ENCODE measurements at regions not wholly inside any gene's neighbourhood (a gene's known extent, or its start where the extent isn't known, plus 50 kb on each side); places are given as distances from the start of the nearest gene placed in this dataset.
"Not testable (repeated sequence)": the region's sequence is repeated elsewhere in the genome, so short reads cannot be mapped to it uniquely, and the experiment has no call there.

DNA sequence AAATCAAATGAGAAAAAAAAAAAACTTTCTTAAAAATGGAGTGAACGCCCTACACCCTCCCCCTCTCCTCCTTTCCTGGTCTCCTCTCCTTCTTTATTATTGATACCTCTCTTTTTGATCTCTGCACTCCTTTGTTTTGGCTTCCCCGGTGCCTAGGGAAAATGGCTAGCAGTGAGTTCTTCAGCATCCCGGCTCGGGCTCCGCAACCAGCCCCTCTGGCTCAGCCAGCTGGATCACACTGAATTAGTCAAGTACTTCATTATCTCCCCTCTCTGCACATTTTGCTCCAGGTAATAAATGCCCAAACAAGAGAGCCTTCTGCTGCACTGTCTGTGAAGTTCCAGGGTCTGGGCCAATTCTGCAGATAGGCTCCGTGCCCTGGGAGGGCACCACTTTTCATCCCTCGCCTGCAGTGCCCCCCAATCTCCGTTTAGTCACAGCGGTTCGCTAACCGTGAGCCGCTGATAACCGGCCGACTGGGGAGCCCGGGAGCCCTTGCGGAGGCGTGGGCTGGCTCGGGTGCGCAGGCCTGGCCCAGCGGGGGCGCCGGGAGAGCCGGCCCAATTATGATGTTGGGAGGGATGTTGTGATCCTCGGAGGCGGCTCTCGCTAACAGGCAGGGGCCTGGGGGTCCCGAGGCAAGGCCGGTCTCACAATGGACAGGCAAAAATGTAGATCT lies 301.9 kb downstream of the TFAP2A start:
- no peak for DNase-seq

DNA sequence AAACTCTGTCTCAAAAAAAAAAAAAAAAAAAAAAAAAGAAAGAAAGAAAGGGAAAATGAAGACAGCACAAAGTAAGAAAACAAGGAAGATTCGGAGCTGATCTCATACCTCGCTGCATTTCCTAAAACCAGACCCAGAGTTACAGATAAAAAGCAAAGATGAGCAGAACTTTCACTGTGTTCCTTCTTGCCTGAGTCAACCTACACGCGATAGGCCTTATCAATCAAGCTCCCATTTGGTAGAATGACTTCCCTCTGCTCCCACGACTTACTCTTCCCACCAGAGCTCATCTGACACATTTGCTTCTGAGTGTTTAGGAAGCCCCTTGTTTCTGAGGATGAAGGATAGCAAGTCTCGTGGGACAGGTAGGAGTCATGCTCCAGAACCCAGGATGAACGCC lies 302.9 kb downstream of the TFAP2A start:
- no peak for DNase-seq

DNA sequence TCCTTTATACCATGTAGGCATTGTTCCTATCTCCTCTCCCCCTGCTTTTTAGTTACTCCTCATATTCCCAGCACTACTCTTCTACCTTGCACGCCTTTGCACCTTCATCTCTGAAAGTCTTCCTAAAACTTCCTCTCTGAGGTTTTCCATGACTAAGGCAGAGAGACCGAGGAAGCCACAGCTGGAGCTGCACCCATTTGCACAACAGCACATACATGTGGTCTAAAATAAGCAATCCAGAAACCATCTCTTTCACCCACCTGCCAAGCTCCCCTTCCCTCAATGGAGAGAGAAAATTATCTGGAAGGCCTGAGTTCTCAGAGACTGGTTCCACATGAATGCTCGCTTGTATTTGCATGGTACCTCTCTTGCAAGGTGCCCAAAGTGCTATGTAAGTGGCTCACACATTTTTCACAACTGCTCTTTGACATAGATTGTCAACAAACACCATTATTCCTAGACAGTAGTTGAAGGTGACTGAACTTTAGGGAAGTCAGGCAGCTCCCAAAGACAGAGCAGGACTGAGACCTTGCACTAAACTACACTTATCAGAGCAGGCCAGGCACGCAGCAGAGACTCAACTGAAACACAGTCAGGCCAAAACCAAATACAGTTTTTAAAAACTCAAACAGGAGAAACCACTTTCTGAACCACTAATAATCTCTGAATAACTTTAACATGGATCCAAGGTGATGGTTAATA lies 313.2 kb downstream of the TFAP2A start:
- DNase-seq, result no peak

DNA sequence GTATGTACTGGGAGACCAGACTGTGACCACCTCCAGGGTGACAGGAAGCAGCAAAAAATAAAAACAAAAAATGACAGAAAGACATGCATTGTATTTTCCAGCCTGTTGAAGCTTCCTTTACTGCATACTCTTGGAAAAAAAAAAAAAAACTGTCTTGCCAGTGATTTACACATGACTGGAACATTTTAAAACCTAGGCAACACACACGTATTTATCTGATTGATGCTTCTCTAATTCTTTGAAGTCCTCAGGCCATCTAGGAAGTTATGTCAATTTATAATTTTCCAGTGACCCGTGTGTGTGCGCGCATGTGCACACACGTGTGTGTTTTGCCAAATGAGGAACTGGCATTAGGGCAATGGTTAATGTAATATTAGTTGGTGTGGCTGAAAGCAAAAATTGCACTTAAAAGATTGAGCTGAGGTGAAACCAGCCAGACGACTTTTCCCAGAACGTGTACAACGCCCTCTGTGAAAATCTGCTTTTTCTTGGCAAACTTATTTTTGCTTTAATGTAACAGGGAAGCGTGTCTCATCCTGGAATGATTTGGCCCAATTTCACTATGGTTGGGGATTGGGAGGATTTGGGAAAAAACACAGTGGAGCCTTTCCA lies 315.2 kb downstream of the TFAP2A start:
- peak; percentile 52 for DNase-seq

DNA sequence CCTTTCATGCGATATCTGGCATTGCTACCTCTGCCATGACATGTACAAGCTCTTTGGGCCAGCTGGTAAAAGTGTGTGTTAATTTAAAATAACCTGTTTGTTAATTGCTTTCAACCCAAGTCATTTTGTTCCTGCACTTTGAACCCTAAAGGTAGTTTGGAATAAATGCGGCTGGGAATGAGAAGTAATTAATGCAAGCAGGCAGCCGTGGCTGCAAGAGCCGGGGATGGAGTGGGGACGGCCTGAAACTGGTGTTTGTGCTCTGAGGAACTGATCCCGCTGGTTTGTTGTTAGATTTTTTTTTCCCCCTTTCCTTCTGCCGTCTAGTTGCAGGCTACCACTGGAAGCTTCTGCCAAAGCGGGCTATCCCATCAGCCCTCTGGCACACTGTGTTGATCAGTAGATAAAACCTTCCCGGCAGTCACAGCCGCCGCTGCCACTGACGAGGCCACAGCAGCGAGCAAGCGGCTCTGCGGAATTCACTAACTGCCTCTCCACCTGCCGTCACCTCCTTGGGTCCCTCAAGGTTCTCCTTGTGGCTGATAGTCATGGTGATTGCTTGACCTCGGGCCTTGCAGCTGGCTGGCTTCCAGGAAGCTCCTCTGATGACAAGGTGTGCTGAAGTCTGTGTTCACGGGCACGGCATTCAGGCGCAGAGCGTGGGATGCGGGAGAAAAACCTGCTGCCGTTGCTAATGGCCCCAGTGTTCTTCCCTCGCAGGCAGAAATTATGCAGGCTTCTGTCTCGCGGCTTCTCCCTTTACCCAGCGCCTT lies 315.9 kb downstream of the TFAP2A start:
- DNase-seq, result peak; percentile 12

DNA sequence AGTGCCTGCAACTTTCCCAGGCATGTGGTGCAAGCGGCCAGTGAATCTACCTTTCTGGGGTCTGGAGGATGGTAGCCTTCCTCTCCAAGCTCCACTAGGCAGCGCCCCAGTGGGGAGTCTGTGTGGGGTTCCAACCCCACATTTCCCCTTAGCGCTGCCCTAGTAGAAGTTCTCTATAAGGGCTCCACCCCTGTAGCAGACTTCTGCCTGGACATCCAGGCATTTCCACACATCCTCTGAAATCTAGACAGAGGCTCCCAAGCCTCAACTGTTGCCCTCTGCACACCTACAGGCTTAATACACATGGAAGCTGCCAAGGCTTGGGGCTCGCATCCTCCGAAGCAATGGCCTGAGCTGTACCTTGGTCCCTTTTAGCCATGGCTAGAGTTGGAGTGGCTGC lies 321.6 kb downstream of the TFAP2A start:
- no peak for DNase-seq

DNA sequence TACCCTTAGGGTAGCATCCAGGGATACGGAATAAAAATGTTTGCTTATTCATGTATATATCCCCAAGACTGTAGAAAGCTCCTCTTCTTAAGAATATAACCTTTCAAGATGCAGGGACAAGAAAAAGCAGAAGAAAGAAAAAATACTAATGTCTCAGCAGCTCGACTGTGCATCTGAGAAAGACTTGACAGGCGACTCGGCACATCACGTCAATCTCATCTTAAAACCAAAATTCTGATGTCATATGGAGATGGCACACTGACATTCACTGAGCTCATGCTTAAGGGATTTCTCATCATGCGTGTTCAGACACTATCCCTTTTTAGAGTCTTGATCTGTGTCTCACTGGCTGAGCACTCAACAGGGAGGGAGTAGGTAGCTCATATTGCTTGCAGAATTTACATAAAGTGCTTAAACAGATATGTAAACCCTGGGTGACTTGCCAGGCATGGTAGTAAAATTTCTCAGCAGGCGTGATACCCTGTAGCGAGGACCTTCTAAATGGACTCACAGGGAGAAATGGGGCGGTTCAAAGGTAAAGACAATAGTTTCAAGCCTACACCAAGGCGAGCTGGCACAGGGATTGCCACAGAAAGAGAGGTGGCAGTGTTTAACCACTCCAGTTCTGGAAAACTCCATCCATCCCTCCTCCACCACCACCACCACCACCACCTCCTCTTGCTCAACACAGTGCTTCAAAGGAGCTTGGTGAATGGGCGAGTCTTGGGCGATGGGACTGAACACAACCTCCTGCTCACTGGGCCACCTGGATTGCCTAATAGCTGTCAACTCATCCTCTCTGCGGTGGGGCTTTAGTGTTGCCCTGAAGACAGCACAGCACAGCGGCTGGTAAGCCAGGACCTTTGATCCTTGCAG lies 330.5 kb downstream of the TFAP2A start:
- DNase-seq, result no peak

DNA sequence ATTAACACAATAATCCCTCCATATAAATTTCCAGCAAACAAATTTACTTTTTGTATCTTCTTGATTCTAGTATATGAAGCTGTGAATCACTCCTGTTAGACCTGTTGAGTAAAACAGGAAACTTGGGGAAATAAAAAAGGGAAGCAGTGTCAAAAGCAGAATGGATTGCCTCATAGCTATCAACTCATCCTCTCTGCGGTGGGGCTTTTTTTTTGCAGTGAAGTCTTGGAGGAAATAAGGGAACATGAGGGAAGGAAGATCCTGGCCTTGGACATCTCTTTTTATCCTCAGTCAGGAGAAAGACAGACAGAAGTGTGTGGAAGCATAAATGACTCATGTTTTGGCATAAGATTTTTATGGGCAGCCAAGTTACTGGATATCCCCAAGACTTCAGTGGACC lies 332.5 kb downstream of the TFAP2A start:
- peak; percentile 2 for DNase-seq

DNA sequence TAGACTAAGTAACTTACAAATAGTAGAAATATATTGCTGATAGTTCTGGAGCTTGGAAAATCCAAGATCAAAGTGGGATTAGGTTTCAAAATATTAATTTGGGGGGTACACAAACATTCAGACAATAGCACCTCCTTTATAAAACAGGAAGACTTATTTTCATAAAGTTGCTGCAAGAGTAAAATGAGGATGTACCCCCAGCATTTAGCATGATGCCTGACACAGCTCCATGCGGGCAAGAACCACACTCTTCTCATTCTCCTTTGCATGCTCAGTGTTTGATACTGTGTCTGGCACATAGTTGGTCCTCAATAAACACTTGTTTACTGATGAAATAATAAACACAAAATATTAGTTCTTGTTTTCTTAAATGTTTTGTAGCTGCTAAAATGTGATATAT lies 332.9 kb downstream of the TFAP2A start:
- no peak for DNase-seq

DNA sequence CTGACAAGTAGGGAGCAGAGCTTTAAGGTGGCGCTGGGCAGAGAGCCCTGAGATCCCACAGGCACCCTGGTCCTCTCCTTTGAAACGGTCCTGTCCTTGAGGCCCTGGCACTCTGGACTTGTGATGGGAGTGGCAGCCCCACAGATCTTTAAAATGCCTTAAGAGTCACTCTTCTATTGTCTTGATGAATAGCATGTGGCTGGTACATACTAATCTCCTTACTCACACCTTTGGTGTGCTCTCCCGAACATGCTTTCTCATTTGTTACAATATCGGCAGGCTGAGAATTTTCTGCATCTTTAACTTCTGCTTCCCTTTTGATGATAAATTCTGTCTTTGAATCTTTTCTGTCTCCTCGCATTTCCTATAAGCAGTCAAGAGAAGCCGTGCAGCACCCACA lies 333.8 kb downstream of the TFAP2A start:
- DNase-seq, result no peak

DNA sequence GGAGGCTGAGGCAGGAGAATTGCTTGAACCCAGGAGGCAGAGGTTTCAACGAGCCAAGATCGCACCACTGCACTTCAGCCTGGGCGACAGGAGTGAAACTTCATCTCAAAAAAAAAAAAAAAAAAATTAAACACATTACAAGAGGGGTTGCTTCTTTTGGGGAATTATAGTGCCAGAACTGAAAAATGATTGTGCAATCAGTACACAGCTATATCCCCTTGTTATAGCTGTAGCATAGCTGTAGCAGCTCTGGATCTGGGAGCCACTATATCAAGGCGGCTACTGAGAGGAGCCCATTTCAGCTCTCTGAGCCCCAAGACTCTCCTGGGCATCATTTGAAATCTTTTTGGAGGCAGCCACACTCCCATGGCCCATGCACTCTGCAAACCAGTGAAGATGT lies 334.3 kb downstream of the TFAP2A start:
- DNase-seq, result no peak

DNA sequence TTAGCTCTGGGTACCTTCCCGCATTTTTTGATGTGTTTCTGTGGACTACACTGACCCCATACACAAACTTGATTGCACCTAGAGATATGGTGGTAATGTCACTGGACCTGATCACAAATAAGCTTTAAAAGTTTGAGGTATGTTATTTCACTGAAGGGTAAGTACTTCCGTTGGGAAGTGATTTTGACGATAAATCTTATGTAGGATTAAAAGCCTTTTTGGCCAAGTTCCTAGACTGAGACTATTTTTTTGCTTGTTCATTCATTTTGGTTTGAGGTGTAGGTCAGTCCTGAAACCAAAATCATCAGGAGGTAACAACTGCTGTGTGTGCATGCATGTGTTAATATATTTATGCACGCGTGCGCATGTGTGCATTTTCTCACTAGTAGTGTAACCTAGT lies 336.3 kb downstream of the TFAP2A start:
- DNase-seq, result no peak

DNA sequence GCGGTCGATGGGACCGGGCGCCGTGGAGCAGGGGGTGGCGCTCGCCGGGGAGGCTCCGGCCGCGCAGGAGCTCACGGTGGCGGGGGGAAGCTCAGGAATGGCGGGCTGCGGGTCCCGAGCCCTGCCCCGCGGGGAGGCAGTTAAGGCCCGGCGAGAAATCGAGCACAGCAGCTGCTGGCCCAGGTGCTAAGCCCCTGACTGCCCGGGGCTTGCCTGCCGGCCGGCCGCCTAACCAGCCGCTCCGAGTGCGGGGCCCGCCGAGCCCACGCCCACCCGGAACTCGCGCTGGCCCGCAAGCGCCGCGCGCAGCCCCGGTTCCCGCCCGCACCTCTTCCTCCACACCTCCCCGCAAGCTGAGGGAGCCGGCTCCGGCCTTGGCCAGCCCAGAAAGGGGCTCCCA lies 340.1 kb downstream of the TFAP2A start:
- not testable (repeated sequence) for DNase-seq

DNA sequence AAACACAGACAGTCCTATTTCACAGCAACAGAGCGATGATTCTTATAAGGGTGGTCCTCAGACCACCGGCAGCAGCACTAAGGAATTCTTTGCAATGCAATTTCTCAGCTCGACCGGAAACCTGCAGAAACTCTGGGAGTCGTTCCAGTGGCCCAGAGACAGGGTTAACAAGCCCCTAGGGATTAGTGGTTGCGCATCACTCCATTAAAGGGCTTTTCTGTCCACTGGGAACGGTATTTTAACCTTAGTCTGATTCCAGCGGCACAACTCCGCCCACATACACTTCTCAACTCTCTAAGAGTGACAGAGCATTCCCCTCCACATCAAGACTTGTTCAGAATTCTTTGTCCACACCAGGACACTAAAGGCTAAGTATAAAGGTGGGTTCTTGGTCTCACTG lies 341.5 kb downstream of the TFAP2A start:
- no peak for DNase-seq

DNA sequence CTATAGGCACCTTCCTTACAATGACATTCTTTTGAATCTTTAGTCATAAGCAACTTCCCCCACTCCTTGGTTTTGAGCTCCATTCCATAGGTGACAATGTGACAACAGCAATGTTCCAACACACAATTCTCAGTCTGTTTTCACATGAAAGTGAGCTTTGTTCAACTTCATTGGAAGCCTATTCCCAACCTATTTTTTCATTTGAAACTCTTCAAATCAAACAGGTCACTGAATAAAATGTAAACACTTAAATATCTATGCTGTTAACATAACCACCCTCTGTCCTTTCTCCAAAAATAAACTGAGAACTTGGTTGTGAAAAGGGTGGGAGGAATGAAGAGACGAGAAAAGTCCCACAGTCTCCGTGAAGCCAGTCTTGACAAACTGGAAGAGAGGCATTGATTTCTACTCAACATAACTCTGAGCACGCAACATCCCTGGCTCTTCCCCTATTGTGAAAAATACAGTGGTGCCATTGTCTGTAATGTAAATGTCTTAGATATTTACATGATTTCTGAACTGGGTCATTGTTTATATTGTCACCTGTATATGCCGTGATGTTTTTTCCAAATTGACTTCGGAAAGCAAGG lies 343.1 kb downstream of the TFAP2A start:
- no peak for DNase-seq

DNA sequence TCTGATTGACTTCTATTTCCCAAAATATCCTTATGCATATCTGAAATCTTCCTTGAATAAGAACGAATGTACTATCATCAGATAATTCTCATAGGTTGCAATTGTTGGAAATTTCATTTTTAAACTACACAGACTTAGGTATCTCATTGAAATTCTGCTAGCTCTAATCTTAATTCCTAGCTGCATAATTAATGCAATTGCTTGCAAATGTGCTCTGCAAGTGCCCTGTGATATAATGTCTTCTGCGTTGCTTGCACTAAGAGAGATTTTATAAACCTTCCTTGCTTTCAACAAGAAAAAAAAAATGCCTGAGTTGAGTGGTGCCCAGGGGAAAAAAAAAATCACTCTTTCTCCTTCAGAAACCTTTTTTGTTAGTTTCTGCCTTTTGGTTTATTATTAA lies 354.9 kb downstream of the TFAP2A start:
- no peak for DNase-seq

DNA sequence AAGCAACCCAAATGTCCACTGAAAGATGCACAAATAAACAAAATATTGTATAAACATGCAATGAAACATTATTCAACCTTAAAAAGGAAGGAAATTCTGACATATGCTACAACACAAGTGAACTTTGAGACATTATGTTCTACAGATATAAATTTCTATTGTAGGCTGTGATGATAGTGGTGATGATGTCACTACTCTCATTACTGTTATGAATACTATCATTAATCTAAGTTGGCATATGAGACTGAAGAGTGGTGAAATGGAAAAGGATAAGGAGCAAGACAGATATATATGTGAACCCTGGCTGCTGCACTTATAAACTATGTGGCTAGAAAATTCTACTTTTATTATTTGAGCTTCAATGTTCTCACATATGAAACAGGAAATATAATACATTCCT lies 360.2 kb downstream of the TFAP2A start:
- no peak for DNase-seq

DNA sequence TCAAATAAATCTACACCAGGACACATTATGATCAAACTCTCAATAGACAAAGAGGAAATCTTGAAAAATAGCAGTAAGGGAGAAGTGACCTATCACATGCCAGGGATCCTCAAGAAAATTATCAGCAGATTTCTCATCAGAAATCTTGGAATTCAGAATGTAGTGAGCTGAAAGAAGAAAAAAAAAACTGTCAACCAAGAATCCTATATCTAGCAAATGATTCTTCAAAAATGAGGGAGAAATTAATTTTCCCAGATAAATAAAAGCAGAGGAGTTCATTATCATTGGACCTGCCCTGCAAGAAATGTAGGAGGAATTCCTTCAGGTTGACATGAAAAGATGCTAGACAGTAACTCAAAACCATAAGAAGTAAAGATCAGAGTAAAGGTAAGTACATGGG lies 363.6 kb downstream of the TFAP2A start:
- DNase-seq, result no peak

DNA sequence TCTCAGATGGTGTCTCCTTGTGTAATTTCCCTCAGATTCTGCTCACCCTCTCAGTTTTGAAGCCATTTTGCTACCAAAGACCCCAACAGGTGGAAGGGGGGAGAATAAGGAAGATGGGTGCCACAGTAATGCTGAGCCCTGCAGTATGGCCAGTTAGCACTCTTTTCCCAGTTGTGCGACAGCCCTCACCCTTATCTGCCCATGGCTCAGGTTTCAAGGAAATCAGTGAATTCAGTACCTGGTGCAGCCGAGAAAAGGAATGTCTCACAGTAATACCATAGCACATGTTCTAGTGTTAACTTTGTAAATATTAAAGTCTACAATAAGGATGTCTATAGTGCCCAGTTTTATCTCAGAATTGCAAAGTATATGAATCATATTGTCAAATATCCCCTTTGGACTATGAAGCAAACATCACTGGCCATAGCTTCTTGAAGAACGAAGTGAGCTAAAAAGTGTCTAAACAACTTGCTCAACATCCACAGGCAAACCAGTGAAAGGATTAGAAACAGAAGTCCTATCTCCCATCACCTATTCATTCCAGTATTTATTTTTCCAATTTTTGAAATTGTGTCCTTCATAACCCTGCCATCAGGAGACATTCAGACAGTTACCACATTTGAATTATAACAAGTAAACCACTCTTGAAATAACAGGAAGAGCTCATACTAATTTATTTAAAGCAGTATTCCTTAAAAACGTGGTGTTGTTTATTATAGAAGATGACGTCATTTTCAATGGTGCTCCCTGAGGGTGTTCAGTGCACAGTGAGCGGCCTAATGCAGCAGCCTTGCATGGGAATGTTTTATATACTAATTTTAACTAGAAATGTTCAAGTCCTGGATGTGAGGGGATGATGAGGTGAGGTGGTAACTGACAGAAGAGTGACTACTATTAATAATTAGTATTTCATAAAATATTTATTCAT lies 366.2 kb downstream of the TFAP2A start:
- DNase-seq, result no peak

DNA sequence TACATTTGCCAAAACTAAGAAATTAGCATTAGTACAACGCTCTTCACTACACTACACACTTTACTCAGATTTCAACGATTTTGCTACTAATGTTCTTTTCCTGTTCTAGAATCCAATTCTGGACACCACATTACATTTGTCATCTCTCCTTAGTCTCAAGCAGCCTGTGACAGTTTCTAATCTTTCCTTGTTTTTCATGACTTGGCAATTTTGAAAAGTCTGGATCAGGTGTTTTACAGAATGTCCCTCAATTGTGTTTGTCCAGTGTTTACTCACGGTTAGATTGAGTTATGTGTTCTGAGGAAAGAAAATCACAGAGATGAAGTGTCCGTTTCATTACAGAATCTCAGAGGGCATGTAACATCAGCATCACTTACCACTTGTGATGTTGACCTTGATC lies 372.6 kb downstream of the TFAP2A start:
- no peak for DNase-seq
